ENCODE measurements at regions not wholly inside any gene's neighbourhood (a gene's known extent, or its start where the extent isn't known, plus 50 kb on each side); places are given as distances from the start of the nearest gene placed in this dataset.

DNA sequence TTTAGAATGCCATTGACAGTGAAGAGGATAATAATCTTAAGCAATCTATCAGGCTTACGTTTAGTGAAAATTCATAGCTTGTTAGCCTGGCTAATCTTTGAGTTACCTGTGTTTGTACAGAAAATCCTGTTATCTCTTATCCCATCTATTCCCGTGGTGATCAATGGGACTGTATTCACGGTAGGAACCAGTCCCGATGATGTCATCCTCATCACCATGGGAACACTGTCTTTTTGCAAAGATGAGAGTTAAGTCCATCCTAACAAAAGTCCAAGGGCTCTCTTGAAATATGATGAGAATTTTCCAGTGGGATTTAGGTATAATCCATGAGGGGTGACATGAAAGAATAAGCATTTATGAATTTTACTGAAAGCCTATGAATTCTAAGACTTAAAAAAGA, 762.2 kb downstream of the ETS1 start:
- TF ChIP-seq, protein P1, sequence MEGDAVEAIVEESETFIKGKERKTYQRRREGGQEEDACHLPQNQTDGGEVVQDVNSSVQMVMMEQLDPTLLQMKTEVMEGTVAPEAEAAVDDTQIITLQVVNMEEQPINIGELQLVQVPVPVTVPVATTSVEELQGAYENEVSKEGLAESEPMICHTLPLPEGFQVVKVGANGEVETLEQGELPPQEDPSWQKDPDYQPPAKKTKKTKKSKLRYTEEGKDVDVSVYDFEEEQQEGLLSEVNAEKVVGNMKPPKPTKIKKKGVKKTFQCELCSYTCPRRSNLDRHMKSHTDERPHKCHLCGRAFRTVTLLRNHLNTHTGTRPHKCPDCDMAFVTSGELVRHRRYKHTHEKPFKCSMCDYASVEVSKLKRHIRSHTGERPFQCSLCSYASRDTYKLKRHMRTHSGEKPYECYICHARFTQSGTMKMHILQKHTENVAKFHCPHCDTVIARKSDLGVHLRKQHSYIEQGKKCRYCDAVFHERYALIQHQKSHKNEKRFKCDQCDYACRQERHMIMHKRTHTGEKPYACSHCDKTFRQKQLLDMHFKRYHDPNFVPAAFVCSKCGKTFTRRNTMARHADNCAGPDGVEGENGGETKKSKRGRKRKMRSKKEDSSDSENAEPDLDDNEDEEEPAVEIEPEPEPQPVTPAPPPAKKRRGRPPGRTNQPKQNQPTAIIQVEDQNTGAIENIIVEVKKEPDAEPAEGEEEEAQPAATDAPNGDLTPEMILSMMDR (IDR thresholded peaks at IDR 0.05), result no peak
- TF ChIP-seq POLR2A (IDR thresholded peaks at IDR 0.05), result no peak

Measured in body of pancreas (tissue), 4 donors.